HG03342 (cell line): ENCODE measurements at regions not wholly inside any gene's neighbourhood (a gene's known extent, or its start where the extent isn't known, plus 50 kb on each side); places are given as distances from the start of the nearest gene placed in this dataset.

ENCODE experiments used
- ATAC-seq: cut with Tn5 transposase; IDR thresholded peaks from one replicate; pipeline ENCODE4 v1.9.1; 2021; ENCODE audit warnings: mild to moderate bottlenecking, moderate library complexity; ENCODE audit not compliant: unreplicated experiment

GRCh38 chr4:187215438-187215837 lies 491.8 kb upstream of the FAT1 start:
- no peak for ATAC-seq

DNA sequence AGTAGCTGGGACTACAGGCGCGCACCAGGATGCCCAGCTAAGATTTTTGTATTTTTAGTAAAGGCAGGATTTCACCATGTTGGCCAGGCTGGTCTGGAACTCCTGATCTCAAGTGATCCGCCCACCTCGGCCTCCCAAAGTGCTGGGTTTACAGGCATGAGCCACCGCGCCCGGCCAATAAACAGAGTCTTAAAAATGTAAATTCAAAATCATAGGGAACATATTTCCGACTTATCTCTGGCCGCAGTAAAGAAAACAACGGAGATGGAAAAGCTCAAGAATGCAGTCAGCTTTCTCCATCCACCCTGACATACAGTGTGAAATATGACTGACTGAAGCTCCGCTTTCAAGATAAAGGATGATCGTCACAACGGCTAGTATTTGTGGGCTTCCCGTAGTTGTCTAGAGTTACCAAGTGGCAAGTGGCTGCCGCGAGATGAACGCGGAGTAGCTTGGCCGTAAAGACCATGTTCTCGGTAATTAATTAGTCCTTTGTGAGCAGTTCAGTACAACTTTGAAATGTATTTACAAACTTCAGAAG lies 495.1 kb upstream of the FAT1 start:
- ATAC-seq, result no peak

GRCh38 chr4:187224560-187224959 lies 500.9 kb upstream of the FAT1 start:
- ATAC-seq, result no peak

- ATAC-seq, result no peak
These were observed 504.4 kb upstream of the FAT1 start for GRCh38 chr4:187227907-187228704.

DNA sequence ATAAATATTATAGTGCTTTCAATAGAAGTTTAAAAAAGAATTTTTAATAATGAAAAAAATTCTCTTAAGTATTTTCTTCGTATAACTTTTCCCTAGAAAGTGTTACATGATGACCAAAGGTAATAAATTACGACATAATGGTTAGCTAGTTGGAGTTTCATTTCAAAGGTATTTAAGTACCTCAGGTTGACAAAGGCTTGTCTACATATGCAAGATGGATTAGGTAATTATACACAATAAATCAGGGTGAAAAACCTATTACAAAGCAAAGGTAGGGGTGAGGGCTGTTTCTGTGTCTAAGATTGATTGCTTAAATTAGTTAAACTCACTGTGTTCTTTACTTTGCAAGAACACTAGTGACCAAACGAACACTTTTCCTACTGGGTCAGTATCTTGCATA lies 508.5 kb upstream of the FAT1 start:
- no peak for ATAC-seq

GRCh38 chr4:187232796-187233195 lies 509.1 kb upstream of the FAT1 start:
- ATAC-seq, result no peak

DNA sequence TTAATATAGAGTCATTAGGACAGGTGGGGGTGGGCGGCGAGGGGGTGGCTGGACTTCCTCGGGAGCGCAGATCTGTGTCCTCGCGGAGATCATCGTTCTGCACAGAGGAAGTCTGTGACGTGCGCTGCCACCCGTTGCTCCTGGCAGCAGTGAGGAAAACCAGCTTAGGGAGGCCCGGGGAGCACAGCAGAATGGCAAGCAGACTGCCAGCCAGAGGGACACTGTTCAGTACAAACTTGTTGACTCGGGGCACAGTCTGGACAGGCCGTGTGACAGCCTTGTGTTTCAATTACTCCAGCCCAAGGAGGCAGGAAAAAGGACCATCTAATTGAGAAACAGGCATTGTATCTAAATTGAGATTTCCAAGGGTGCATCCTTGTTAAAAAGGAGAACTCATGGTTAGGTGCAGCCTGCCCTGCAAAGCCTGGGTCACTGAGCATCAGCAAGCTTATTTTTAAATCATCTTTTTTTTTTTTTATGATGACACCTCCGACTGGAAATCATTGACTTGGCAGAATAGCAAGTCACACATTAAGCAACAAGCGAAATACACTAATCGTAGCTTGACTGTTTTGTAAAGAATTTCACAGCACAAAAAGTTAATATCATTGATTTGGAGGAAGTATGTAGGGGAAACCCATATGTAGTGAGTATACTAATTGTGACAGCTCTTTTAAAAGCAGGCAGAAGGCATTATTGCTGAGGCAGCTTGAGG lies 512.0 kb upstream of the FAT1 start:
- no peak for ATAC-seq

DNA sequence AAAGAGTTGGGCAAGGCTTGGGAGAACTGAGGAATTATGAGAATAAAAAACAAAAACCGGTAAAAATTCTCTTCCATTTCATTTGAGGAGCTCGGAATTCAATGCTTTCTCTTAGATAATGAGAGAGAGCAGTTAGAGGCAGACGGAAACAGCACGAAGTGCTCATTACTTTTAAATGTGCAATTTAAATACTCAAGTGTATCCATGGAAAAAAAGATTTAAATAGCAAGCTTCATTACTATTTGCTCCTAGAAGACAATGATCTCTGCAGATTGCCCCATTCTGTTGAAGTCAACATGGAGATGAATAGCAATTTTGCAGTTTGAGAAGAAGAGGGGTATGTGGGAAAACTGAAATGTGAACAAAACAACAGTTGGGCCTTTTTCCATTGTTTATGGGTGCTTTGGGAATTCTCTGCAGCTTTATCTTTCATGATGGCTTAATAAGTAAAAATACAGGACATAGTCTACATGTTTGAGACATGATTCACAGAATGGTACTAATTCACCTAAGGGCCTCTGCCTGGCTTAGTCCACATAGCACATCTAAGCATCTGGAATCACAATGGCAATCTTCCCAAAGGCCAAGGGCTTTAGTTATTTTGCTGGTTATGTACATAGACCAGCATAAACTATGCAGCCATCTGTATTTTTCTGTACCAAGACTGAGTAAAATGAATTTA lies 512.7 kb upstream of the FAT1 start:
- ATAC-seq, result no peak

- no peak for ATAC-seq
These were observed 515.0 kb upstream of the FAT1 start for GRCh38 chr4:187238646-187239045.

DNA sequence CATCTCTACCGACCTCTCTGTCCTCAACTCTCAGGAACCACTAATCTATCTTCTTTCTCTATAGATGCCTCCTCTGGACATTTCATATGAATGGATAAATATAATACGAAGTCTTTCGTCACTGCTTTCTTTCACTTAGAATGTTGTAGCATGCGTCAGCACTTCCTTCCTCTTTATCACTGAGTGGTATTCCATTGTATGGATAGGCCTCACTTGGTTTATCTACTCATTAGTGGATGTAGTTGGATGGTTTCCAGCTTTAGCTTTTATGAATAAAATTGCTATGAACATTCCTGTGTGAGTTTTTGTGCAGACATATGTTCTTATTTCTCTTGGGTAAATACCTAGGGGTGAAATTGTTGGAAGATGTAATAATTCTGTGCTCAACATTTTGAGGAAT lies 528.2 kb upstream of the FAT1 start:
- no peak for ATAC-seq

DNA sequence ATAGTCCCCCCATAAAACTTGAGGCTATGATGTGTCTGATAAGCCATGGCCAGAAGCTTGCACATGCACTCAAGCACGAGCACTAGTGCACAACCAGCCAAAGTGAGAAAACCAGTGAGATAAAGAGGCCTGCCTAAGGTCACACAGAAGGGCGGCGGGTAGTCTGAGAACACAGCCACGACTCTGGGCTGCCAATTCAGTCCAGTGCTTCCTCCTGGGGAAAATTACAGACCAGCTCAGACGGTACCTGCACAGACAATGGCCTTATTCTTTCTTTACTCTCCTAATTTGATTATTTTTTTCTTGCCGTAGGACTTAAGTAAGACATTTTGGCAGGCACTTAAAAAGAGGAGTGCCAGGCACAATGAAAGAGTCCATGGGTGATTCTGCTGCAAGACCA lies 533.2 kb upstream of the FAT1 start:
- no peak for ATAC-seq

- ATAC-seq, result no peak
These were observed 535.2 kb upstream of the FAT1 start for GRCh38 chr4:187258651-187259401.

- no peak for ATAC-seq
These were observed 545.3 kb upstream of the FAT1 start for GRCh38 chr4:187268940-187269339.

- ATAC-seq, result no peak
These were observed 546.5 kb upstream of the FAT1 start for GRCh38 chr4:187270154-187270553.

GRCh38 chr4:187271848-187272247 lies 548.2 kb upstream of the FAT1 start:
- no peak for ATAC-seq

GRCh38 chr4:187274153-187274552 lies 550.5 kb upstream of the FAT1 start:
- ATAC-seq, result no peak

- no peak for ATAC-seq
These were observed 553.2 kb upstream of the FAT1 start for GRCh38 chr4:187276736-187277408.

DNA sequence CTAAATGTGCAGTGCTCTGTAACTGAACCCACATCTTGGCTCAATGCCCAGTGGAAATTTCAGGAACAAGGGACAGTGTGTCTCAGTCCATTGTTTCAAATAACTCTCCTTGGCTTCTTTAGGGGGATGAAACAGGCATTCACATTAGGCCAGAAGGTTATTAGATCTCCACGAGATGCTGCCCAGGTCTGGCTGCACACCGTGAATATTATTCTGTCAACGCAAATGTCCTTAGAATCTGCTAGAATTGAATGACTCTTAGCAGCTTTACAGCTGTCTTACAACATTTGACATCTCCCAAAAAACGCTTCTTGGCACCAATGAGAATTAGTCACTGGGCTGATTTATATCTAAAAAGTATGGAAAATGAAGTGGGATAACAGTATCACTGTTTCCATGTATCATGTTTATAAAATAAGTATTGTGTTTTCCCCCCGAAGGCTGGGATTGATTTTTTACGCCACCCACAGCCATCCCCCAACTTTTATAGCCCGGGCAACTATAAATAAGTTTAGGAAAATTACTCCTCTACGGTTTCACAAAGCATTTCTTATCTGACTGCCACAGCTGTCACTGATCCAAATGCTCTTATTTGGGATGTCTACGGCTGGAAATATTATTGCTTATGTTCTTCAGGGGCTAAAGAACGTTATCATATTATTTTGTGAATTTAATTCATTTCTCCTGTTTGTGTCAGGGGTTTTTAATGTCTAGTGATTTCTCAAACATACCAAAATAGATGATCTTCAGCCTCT lies 559.7 kb upstream of the FAT1 start:
- no peak for ATAC-seq

GRCh38 chr4:187286525-187286924 lies 562.9 kb upstream of the FAT1 start:
- ATAC-seq, result no peak

- no peak for ATAC-seq
These were observed 565.7 kb upstream of the FAT1 start for GRCh38 chr4:187289371-187289770.
